ENCODE measurements at regions not wholly inside any gene's neighbourhood (a gene's known extent, or its start where the extent isn't known, plus 50 kb on each side); places are given as distances from the start of the nearest gene placed in this dataset.
A peak's percentile ranks its signal among the peaks of the same experiment; 100 is the strongest.
"Not testable (repeated sequence)": the region's sequence is repeated elsewhere in the genome, so short reads cannot be mapped to it uniquely, and the experiment has no call there.

GRCh38 chr13:100789481-100789880 lies 114.9 kb upstream of the TMTC4 start:
- no peak for DNase-seq
- H3K4ac ChIP-seq (ENCODE audit: low read depth, low read length): no peak overlapping the region
- H2AK5ac ChIP-seq (ENCODE audit: low read length): no peak overlapping the region
- H2BK15ac ChIP-seq (replicated peaks; ENCODE audit: low read depth): no peak overlapping the region
- no CpG with 5 or more reads among the region's 2 CpGs for WGBS (ENCODE audit: extremely low coverage, insufficient coverage, low lambda C conversion rate)
- H3K9ac ChIP-seq (ENCODE audit: low read length): no peak overlapping the region
- H3K4me2 ChIP-seq (ENCODE audit: low read length): no peak overlapping the region
- H3K27me3 ChIP-seq (ENCODE audit: insufficient read depth, low read length, poor library complexity): no peaks in the 10 kb centered on the region
- no peaks in the 10 kb centered on the region for H3K4me1 ChIP-seq (ENCODE audit: control insufficient read depth, low read depth, low read length)
- no peak overlapping the region for H3K27ac ChIP-seq (ENCODE audit: low read depth, low read length)
- no peak overlapping the region for H3K56ac ChIP-seq (ENCODE audit: low read length)
- no peaks in the 10 kb centered on the region for H3K79me1 ChIP-seq (ENCODE audit: low read length)
- no peak overlapping the region for H4K8ac ChIP-seq (ENCODE audit: low read depth, low read length)
- H3K4me3 ChIP-seq (ENCODE audit: low read length): no peak overlapping the region
- H3K18ac ChIP-seq (ENCODE audit: low read length): peak overlapping the region; percentile 25
- no peak overlapping the region for H3K23ac ChIP-seq (ENCODE audit: low read length)
- H2BK120ac ChIP-seq (ENCODE audit: low read depth, low read length): no peak overlapping the region
- H3K79me2 ChIP-seq (ENCODE audit: control insufficient read depth, insufficient read depth, low read length): no peaks in the 10 kb centered on the region
- no peak overlapping the region for H2BK5ac ChIP-seq (ENCODE audit: low read length)
- H3K36me3 ChIP-seq (ENCODE audit: control insufficient read depth, insufficient read depth, low read length): no peaks in the 10 kb centered on the region
- no peak overlapping the region for H4K5ac ChIP-seq (ENCODE audit: low read length)

GRCh38 chr13:100789025-100789424 lies 114.4 kb upstream of the TMTC4 start:
- Histone ChIP-seq H3K79me2 (ENCODE audit: control insufficient read depth, insufficient read depth, low read length) (no peaks in the 10 kb centered on the region), H4K5ac (ENCODE audit: low read length) (no peak overlapping the region), H3K4ac (ENCODE audit: low read depth, low read length) (no peak overlapping the region), H3K18ac (ENCODE audit: low read length) (no peak overlapping the region), H3K9ac (ENCODE audit: low read length) (no peak overlapping the region), H3K27me3 (ENCODE audit: insufficient read depth, low read length, poor library complexity) (no peaks in the 10 kb centered on the region), H2AK5ac (ENCODE audit: low read length) (no peak overlapping the region), H3K36me3 (ENCODE audit: control insufficient read depth, insufficient read depth, low read length) (no peaks in the 10 kb centered on the region), H3K23ac (ENCODE audit: low read length) (no peak overlapping the region), H3K79me1 (ENCODE audit: low read length) (no peaks in the 10 kb centered on the region), H3K4me2 (ENCODE audit: low read length) (no peak overlapping the region), H4K8ac (ENCODE audit: low read depth, low read length) (no peak overlapping the region), H2BK5ac (ENCODE audit: low read length) (no peak overlapping the region), H3K4me3 (ENCODE audit: low read length) (no peak overlapping the region), H3K4me1 (ENCODE audit: control insufficient read depth, low read depth, low read length) (no peaks in the 10 kb centered on the region), H2BK120ac (ENCODE audit: low read depth, low read length) (no peak overlapping the region), H3K27ac (ENCODE audit: low read depth, low read length) (no peak overlapping the region), H3K56ac (ENCODE audit: low read length) (no peak overlapping the region), H2BK15ac (replicated peaks; ENCODE audit: low read depth) (no peak overlapping the region)
- peak; percentile 36 for DNase-seq
- WGBS (ENCODE audit: extremely low coverage, insufficient coverage, low lambda C conversion rate): no CpG with 5 or more reads among the region's 1 CpG

- Histone ChIP-seq H2BK5ac (ENCODE audit: low read length) (no peak overlapping the region), H3K27ac (ENCODE audit: low read depth, low read length) (no peak overlapping the region), H3K4me1 (ENCODE audit: control insufficient read depth, low read depth, low read length) (no peaks in the 10 kb centered on the region), H3K23ac (ENCODE audit: low read length) (no peak overlapping the region), H3K36me3 (ENCODE audit: control insufficient read depth, insufficient read depth, low read length) (no peaks in the 10 kb centered on the region), H2BK15ac (replicated peaks; ENCODE audit: low read depth) (no peak overlapping the region), H3K79me1 (ENCODE audit: low read length) (no peaks in the 10 kb centered on the region), H3K9ac (ENCODE audit: low read length) (no peak overlapping the region), H3K79me2 (ENCODE audit: control insufficient read depth, insufficient read depth, low read length) (no peaks in the 10 kb centered on the region), H3K4ac (ENCODE audit: low read depth, low read length) (no peak overlapping the region), H2BK120ac (ENCODE audit: low read depth, low read length) (no peak overlapping the region), H2AK5ac (ENCODE audit: low read length) (no peak overlapping the region), H4K5ac (ENCODE audit: low read length) (no peak overlapping the region), H4K8ac (ENCODE audit: low read depth, low read length) (no peak overlapping the region), H3K4me3 (ENCODE audit: low read length) (no peak overlapping the region), H3K4me2 (ENCODE audit: low read length) (no peak overlapping the region), H3K56ac (ENCODE audit: low read length) (no peak overlapping the region), H3K18ac (ENCODE audit: low read length) (no peak overlapping the region), H3K27me3 (ENCODE audit: insufficient read depth, low read length, poor library complexity) (no peaks in the 10 kb centered on the region)
- WGBS (ENCODE audit: extremely low coverage, insufficient coverage, low lambda C conversion rate): no CpG with 5 or more reads among the region's 1 CpG
- DNase-seq: no peak
These were observed 113.9 kb upstream of the TMTC4 start for GRCh38 chr13:100788540-100788939.

- DNase-seq: no peak
- Histone ChIP-seq H3K4me1 (ENCODE audit: control insufficient read depth, low read depth, low read length) (no peaks in the 10 kb centered on the region), H3K9ac (ENCODE audit: low read length) (no peak overlapping the region), H2BK15ac (replicated peaks; ENCODE audit: low read depth) (no peak overlapping the region), H4K5ac (ENCODE audit: low read length) (no peak overlapping the region), H3K4ac (ENCODE audit: low read depth, low read length) (no peak overlapping the region), H3K79me1 (ENCODE audit: low read length) (no peaks in the 10 kb centered on the region), H2AK5ac (ENCODE audit: low read length) (no peak overlapping the region), H3K27me3 (ENCODE audit: insufficient read depth, low read length, poor library complexity) (no peaks in the 10 kb centered on the region), H3K36me3 (ENCODE audit: control insufficient read depth, insufficient read depth, low read length) (no peaks in the 10 kb centered on the region), H2BK120ac (ENCODE audit: low read depth, low read length) (no peak overlapping the region), H3K79me2 (ENCODE audit: control insufficient read depth, insufficient read depth, low read length) (no peaks in the 10 kb centered on the region), H4K8ac (ENCODE audit: low read depth, low read length) (no peak overlapping the region), H3K23ac (ENCODE audit: low read length) (no peak overlapping the region), H3K4me3 (ENCODE audit: low read length) (no peak overlapping the region), H3K27ac (ENCODE audit: low read depth, low read length) (no peak overlapping the region), H3K18ac (ENCODE audit: low read length) (no peak overlapping the region), H2BK5ac (ENCODE audit: low read length) (no peak overlapping the region), H3K4me2 (ENCODE audit: low read length) (no peak overlapping the region), H3K56ac (ENCODE audit: low read length) (no peak overlapping the region)
- no CpG with 5 or more reads among the region's 1 CpG for WGBS (ENCODE audit: extremely low coverage, insufficient coverage, low lambda C conversion rate)
These were observed 113.3 kb upstream of the TMTC4 start for GRCh38 chr13:100787899-100788298.

DNA sequence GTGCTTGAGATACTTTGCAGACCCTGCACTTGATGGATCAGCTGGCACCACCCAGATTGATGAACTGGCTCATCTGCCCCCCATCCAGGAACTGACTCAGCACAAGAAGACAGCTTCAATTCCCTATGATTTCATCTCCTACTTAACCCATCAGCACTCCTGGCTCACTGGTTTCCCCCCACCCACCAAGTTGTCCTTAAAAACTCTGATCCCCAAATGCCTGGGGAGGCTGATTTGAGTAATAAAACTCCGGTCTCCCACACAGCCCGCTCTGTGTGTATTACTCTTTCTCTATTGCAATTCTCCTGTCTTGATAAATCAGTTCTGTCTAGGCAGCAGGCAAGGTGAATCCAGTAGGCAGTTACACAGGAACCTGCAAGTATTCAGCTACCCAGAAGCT lies 102.1 kb upstream of the TMTC4 start:
- WGBS (ENCODE audit: extremely low coverage, insufficient coverage, low lambda C conversion rate): no CpG with 5 or more reads among the region's 2 CpGs
- not testable (repeated sequence) for H3K4me2 ChIP-seq (ENCODE audit: low read length); H3K4me3 ChIP-seq (ENCODE audit: low read length)

DNA sequence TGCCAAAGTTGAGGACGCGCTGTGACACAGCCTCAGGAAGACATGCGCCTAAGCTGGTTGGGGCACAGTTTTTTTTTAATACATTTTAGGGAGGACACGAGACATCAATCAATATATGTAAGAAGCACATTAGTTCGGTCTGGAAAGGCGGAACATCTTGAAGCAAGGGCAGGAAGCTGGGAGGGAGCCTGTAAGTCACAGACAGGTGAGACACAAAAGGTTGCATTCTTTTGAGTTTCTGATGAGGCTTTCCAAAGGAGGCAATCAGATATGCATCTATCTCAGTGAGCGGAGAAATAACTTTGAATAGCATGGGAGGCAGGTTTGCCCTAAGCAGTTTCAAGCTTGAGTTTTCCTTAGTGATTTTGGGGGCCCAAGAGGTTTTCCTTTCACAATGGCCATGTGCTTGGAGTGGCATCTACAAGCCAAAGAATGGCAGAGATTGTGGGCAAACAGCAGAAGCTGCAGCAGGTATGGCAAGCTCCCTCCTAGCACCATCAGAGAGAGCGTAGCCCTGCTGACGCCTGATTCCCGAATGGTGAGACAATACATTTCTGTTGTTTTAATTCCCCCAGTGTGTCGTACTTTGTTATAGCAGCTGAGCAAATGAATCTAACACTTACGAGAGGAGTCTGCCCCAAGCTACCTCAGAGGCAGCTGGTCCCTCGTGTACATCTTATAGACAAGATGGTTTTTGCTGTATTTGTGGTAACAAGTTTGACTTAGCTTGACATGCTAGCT lies 99.5 kb upstream of the TMTC4 start:
- Histone ChIP-seq H3K18ac (ENCODE audit: low read length) (peak overlapping the region; percentile 75), H3K27ac (ENCODE audit: low read depth, low read length) (no peak overlapping the region), H2BK5ac (ENCODE audit: low read length) (no peak overlapping the region), H3K23ac (ENCODE audit: low read length) (no peak overlapping the region), H3K79me1 (ENCODE audit: low read length) (no peaks in the 10 kb centered on the region), H2AK5ac (ENCODE audit: low read length) (no peak overlapping the region), H3K79me2 (ENCODE audit: control insufficient read depth, insufficient read depth, low read length) (no peaks in the 10 kb centered on the region), H3K4ac (ENCODE audit: low read depth, low read length) (no peak overlapping the region), H3K4me3 (ENCODE audit: low read length) (no peak overlapping the region), H3K4me1 (ENCODE audit: control insufficient read depth, low read depth, low read length) (peaks cover 2% of the 10 kb centered on the region), H4K8ac (ENCODE audit: low read depth, low read length) (no peak overlapping the region), H4K5ac (ENCODE audit: low read length) (no peak overlapping the region), H3K56ac (ENCODE audit: low read length) (no peak overlapping the region), H2BK15ac (replicated peaks; ENCODE audit: low read depth) (no peak overlapping the region), H3K27me3 (ENCODE audit: insufficient read depth, low read length, poor library complexity) (no peaks in the 10 kb centered on the region), H3K36me3 (ENCODE audit: control insufficient read depth, insufficient read depth, low read length) (no peaks in the 10 kb centered on the region), H2BK120ac (ENCODE audit: low read depth, low read length) (no peak overlapping the region), H3K9ac (ENCODE audit: low read length) (no peak overlapping the region), H3K4me2 (ENCODE audit: low read length) (no peak overlapping the region)
- no CpG with 5 or more reads among the region's 13 CpGs for WGBS (ENCODE audit: extremely low coverage, insufficient coverage, low lambda C conversion rate)
- DNase-seq: peak; percentile 58

More for the DNA sequence above, 102.1 kb upstream of the TMTC4 start:
- not testable (repeated sequence) for H2BK15ac ChIP-seq (replicated peaks; ENCODE audit: low read depth); DNase-seq; H3K4ac ChIP-seq (ENCODE audit: low read depth, low read length); H2BK120ac ChIP-seq (ENCODE audit: low read depth, low read length); H4K5ac ChIP-seq (ENCODE audit: low read length); H3K27me3 ChIP-seq (ENCODE audit: insufficient read depth, low read length, poor library complexity); H3K9ac ChIP-seq (ENCODE audit: low read length); H3K18ac ChIP-seq (ENCODE audit: low read length); H2AK5ac ChIP-seq (ENCODE audit: low read length); H3K56ac ChIP-seq (ENCODE audit: low read length); H3K36me3 ChIP-seq (ENCODE audit: control insufficient read depth, insufficient read depth, low read length); H3K4me1 ChIP-seq (ENCODE audit: control insufficient read depth, low read depth, low read length); H3K23ac ChIP-seq (ENCODE audit: low read length); H2BK5ac ChIP-seq (ENCODE audit: low read length); H3K79me1 ChIP-seq (ENCODE audit: low read length); H4K8ac ChIP-seq (ENCODE audit: low read depth, low read length); H3K79me2 ChIP-seq (ENCODE audit: control insufficient read depth, insufficient read depth, low read length); H3K27ac ChIP-seq (ENCODE audit: low read depth, low read length)

All from mesendoderm (in vitro differentiated cells).